SK-N-SH (cell line): ENCODE measurements at regions not wholly inside any gene's neighbourhood (a gene's known extent, or its start where the extent isn't known, plus 50 kb on each side); places are given as distances from the start of the nearest gene placed in this dataset.

Experiments
- CTCF ChIA-PET: fragments of 300-600, 350-600 bp; formaldehyde crosslinking; extraction: SDS; loops from one replicate; lab custom pipeline; 2021; lab: Yijun Ruan, JAX
- POLR2A ChIA-PET: fragments of 350-600 bp; sonication (Branson Sonifier 250); formaldehyde crosslinking; extraction: SDS; loops from one replicate; lab custom pipeline; 2020; ENCODE audit warnings: antibody characterized with exemption, inconsistent platforms; lab: Yijun Ruan, JAX
- DNase-seq: peaks from one replicate; pipeline ENCODE4 v3.0.0; 2012
- H2AFZ ChIP-seq: fragments of 200-600 bp; sonication (generic); 2 replicates; pipeline ENCODE4 v1.8.1; 2016; ENCODE audit warnings: antibody characterized with exemption, mild to moderate bottlenecking, low read depth
- H3F3A ChIP-seq: fragments of 200-600 bp; sonication (generic); replicated peaks from 2 replicates; pipeline ENCODE3; 2016; ENCODE audit warnings: antibody characterized with exemption, mild to moderate bottlenecking; ENCODE audit not compliant: insufficient read depth
- H3K27ac ChIP-seq, 2 experiments: fragments of 200-500 bp in 1 of 2; fragments of 200-600 bp in 1 of 2; sonication (Bioruptor generic) in 1 of 2; sonication (generic), shearing (Covaris generic) in 1 of 2; 2 replicates each; pipeline versions ENCODE4 v1.5.1 to v1.6.1; 2014 to 2016; ENCODE audit warnings: low read depth in 2 of 2, inconsistent platforms in 1 of 2, low read length in 1 of 2, mild to moderate bottlenecking in 1 of 2, mixed read lengths in 1 of 2
- H3K27me3 ChIP-seq: fragments of 200-600 bp; sonication (generic), shearing (Covaris generic); 2 replicates; pipeline ENCODE4 v1.6.1; 2016; ENCODE audit warnings: mixed run types; ENCODE audit not compliant: insufficient read depth
- H3K36me3 ChIP-seq, 2 experiments: fragments of 200-500 bp in 1 of 2; fragments of 200-600 bp in 1 of 2; sonication (Bioruptor generic) in 1 of 2; sonication (generic) in 1 of 2; replicated peaks in 1 of 2; 2 replicates each; pipeline versions ENCODE3 to v1.5.1; 2014 to 2016; ENCODE audit warnings: low read length in 1 of 2, mild to moderate bottlenecking in 1 of 2; ENCODE audit not compliant: insufficient read depth in 2 of 2, control insufficient read depth in 1 of 2
- H3K4me1 ChIP-seq, 2 experiments: fragments of 200-500 bp in 1 of 2; fragments of 200-600 bp in 1 of 2; sonication (Bioruptor generic) in 1 of 2; sonication (generic), shearing (Covaris generic) in 1 of 2; 2 replicates each; pipeline versions ENCODE4 v1.5.1 to v1.6.1; 2014 to 2016; ENCODE audit warnings: low read depth in 1 of 2, low read length in 1 of 2, mixed run types in 1 of 2; ENCODE audit not compliant: insufficient read depth in 2 of 2, control insufficient read depth in 1 of 2
- H3K4me2 ChIP-seq: fragments of 200-600 bp; sonication (generic), shearing (Covaris generic); 2 replicates; pipeline ENCODE4 v1.6.1; 2017; ENCODE audit warnings: mixed run types
- H3K4me3 ChIP-seq, 2 experiments: fragments of 200-500 bp in 1 of 2; fragments of 200-600 bp in 1 of 2; sonication (Bioruptor generic) in 1 of 2; sonication (generic), shearing (Covaris generic) in 1 of 2; 2 replicates each; pipeline versions ENCODE4 v1.5.1 to v1.8.1; 2014 to 2016; ENCODE audit warnings: low read depth in 2 of 2, inconsistent platforms in 1 of 2, low read length in 1 of 2, mild to moderate bottlenecking in 1 of 2, mixed read lengths in 1 of 2, moderate library complexity in 1 of 2
- H3K79me2 ChIP-seq: fragments of 200-600 bp; sonication (generic); 2 replicates; pipeline ENCODE4 v1.8.1; 2017; ENCODE audit warnings: mild to moderate bottlenecking; ENCODE audit not compliant: insufficient read depth
- H3K9ac ChIP-seq: fragments of 200-600 bp; sonication (generic); 2 replicates; pipeline ENCODE4 v1.6.1; 2017; ENCODE audit warnings: mixed run types
- H3K9me2 ChIP-seq: fragments of 200-600 bp; sonication (generic); 2 replicates; pipeline ENCODE4 v1.6.1; 2017; ENCODE audit warnings: mixed run types
- H3K9me3 ChIP-seq: fragments of 200-600 bp; sonication (generic); 2 replicates; pipeline ENCODE4 v1.6.1; 2017; ENCODE audit warnings: mixed run types, mild to moderate bottlenecking, moderate library complexity
- H4K20me1 ChIP-seq: fragments of 200-600 bp; sonication (generic); 2 replicates; pipeline ENCODE4 v1.6.1; 2017; ENCODE audit warnings: mild to moderate bottlenecking, mixed run types; ENCODE audit not compliant: insufficient read depth
- ELF1 ChIP-seq: IDR thresholded peaks from 2 replicates; pipeline ENCODE4 v1.4.0; 2012
- EP300 ChIP-seq, 2 experiments: IDR thresholded peaks; 2 replicates each; pipeline versions ENCODE4 v1.4.0 to v1.6.1; 2012; ENCODE audit warnings: borderline replicate concordance in 1 of 2, low read depth in 1 of 2, low read length in 1 of 2
- EZH2phosphoT487 ChIP-seq: fragments of 200-600 bp; sonication (generic); IDR thresholded peaks from 2 replicates; pipeline ENCODE4 v1.6.1; 2017; ENCODE audit warnings: low read depth, mixed run types, mild to moderate bottlenecking, antibody characterized with exemption, moderate library complexity, borderline replicate concordance
- FOSL2 ChIP-seq: IDR thresholded peaks from 2 replicates; pipeline ENCODE4 v1.4.0; 2012; ENCODE audit warnings: low read depth, mild to moderate bottlenecking, moderate library complexity, borderline replicate concordance
- FOXM1 ChIP-seq: IDR thresholded peaks from 2 replicates; pipeline ENCODE4 v1.4.0; 2012; ENCODE audit warnings: low read depth, mild to moderate bottlenecking
- GABPA ChIP-seq: IDR thresholded peaks from 2 replicates; pipeline ENCODE4 v1.4.0; 2012; ENCODE audit warnings: low read depth, mild to moderate bottlenecking
- GATA2 ChIP-seq: sonication (generic); formaldehyde crosslinking; IDR thresholded peaks from 2 replicates; pipeline ENCODE4 v1.5.0; 2020; ENCODE audit warnings: mild to moderate bottlenecking, missing genetic modification reagents
- JUND ChIP-seq: IDR thresholded peaks from 2 replicates; pipeline ENCODE4 v1.4.0; 2012
- MEF2A ChIP-seq: IDR thresholded peaks from 2 replicates; pipeline ENCODE4 v1.4.0; 2012; ENCODE audit warnings: low read depth, borderline replicate concordance
- MXI1 ChIP-seq: IDR thresholded peaks from 2 replicates; pipeline ENCODE4 v1.6.1; 2012; ENCODE audit warnings: mild to moderate bottlenecking, low read depth, low read length, improper control_type of control experiment
- POLR2AphosphoS5 ChIP-seq: IDR thresholded peaks from 2 replicates; pipeline ENCODE4 v1.6.1; 2012; ENCODE audit warnings: low read depth, low read length
- RAD21 ChIP-seq: IDR thresholded peaks from 2 replicates; pipeline ENCODE4 v1.6.1; 2012; ENCODE audit warnings: mild to moderate bottlenecking, low read length
- RCOR1 ChIP-seq: fragments of 150-350 bp; IDR thresholded peaks from 2 replicates; pipeline ENCODE4 v1.6.1; 2017; ENCODE audit warnings: antibody characterized with exemption, low read length
- RFX5 ChIP-seq: IDR thresholded peaks from 2 replicates; pipeline ENCODE4 v1.6.1; 2012; ENCODE audit warnings: mild to moderate bottlenecking, improper control_type of control experiment, low read length
- SIN3A ChIP-seq: IDR thresholded peaks from 2 replicates; pipeline ENCODE4 v1.6.1; 2012; ENCODE audit warnings: low read depth, mild to moderate bottlenecking, low read length, moderate library complexity, borderline replicate concordance
- SMC3 ChIP-seq: IDR thresholded peaks from 2 replicates; pipeline ENCODE4 v1.6.1; 2012; ENCODE audit warnings: low read depth, low read length, improper control_type of control experiment
- TAF1 ChIP-seq: IDR thresholded peaks from 2 replicates; pipeline ENCODE4 v1.6.1; 2012; ENCODE audit warnings: low read depth, mild to moderate bottlenecking, low read length, moderate library complexity, borderline replicate concordance
- TEAD4 ChIP-seq: IDR thresholded peaks from 2 replicates; pipeline ENCODE4 v1.4.0; 2012; ENCODE audit warnings: mild to moderate bottlenecking, borderline replicate concordance; ENCODE audit not compliant: insufficient read depth
- WGBS: methylation state at CpG from one replicate; pipeline ENCODE4 v1.1.6; 2017; ENCODE audit warnings: low lambda C conversion rate; 5-methylcytosine and 5-hydroxymethylcytosine counted together
- TF ChIP-seq, protein P1 (sequence below): fragments of 150-350 bp; IDR thresholded peaks from 2 replicates; pipeline ENCODE4 v1.6.1; 2017; ENCODE audit warnings: antibody characterized with exemption, low read length, low read depth, borderline replicate concordance
- TF ChIP-seq, protein P2 (sequence below): fragments of 150-350 bp; IDR thresholded peaks from 2 replicates; pipeline ENCODE4 v1.6.1; 2016; ENCODE audit warnings: mild to moderate bottlenecking, low read depth, low read length
- TF ChIP-seq, protein P3 (sequence below): fragments of 200-600 bp; sonication (generic); IDR thresholded peaks from 2 replicates; pipeline ENCODE4 v1.6.1; 2017; ENCODE audit warnings: antibody characterized with exemption, mild to moderate bottlenecking, moderate library complexity
- TF ChIP-seq, protein P4 (sequence below): IDR thresholded peaks from 2 replicates; pipeline ENCODE4; 2012
- TF ChIP-seq, protein P5 (sequence below): IDR thresholded peaks from 2 replicates; pipeline ENCODE4 v1.4.0; 2012; ENCODE audit warnings: low read depth
- TF ChIP-seq, protein P6 (sequence below): IDR thresholded peaks from 2 replicates; pipeline ENCODE4 v1.4.0; 2012; ENCODE audit warnings: low read depth, borderline replicate concordance

DNA sequence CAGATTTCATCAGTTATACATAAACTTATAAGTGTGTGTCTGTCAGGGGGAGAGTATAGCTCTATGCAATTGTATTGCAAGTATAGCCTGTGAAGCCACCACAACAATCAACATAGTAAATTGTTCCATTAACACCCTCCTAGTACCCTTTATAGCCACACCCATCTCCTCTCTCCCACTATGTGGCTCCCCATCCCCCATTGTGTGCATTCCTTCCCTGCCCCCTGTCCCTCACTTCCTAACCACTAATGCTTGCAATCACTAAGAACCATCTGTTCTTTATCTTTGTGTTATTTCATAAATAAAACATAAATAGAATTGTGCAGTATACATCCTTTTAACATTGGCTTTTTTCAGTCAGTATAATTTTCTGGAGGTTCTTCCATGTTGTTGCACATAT, 83.1 kb upstream of the SLC5A12 start:
- Histone ChIP-seq H4K20me1 (no peaks in the 10 kb centered on the region), H3K79me2 (no peaks in the 10 kb centered on the region), H3K9ac (no peak overlapping the region), H3F3A (no peaks in the 10 kb centered on the region), H3K4me3 (no peak overlapping the region), H3K4me2 (no peak overlapping the region), H3K4me1 (no peaks in the 10 kb centered on the region; a peak in 1 of 4 replicates), H3K36me3 (no peaks in the 10 kb centered on the region), H3K27me3 (no peaks in the 10 kb centered on the region), H3K9me2 (no peaks in the 10 kb centered on the region), H3K27ac (no peak overlapping the region), H2AFZ (no peak overlapping the region), H3K9me3 (no peaks in the 10 kb centered on the region)
- no peak for DNase-seq
- ChIA-PET CTCF (no interaction called here), POLR2A (no interaction called here)
- no peak for TF ChIP-seq EZH2phosphoT487

DNA sequence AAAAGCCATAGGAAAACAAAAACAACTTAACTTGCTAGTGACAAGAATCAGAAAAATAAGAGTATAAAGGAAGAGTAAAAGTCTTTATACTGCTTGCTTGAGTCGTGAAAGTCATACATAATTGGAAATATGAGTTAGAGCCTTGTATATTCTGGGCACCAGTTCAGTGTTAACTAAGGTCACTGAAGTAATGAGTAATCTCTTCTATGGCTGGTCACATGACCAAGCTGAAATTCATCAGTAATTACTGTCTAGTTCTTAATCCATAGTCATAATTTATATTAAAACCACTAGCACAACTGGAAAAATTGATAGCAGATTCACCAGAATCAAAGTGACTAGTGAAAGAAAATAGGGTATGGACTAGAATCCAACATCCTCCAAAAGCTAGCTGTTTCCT, 84.4 kb upstream of the SLC5A12 start:
- Histone ChIP-seq H3F3A (no peaks in the 10 kb centered on the region), H3K9me3 (no peaks in the 10 kb centered on the region), H3K4me3 (no peak overlapping the region), H3K9me2 (no peaks in the 10 kb centered on the region), H3K27ac (peak overlapping the region; percentile 53 to 60; a peak in 2 of 4 replicates), H3K27me3 (no peaks in the 10 kb centered on the region), H2AFZ (no peak overlapping the region), H4K20me1 (no peaks in the 10 kb centered on the region), H3K4me2 (no peak overlapping the region), H3K9ac (no peak overlapping the region), H3K36me3 (no peaks in the 10 kb centered on the region)
- CTCF ChIA-PET, result interaction anchor here (0.9 to 1.2 kb wide), 2 partner anchors 13 to 21 kb away, joined by 3 to 5 read pairs; no protein-coding TSS in a partner anchor
- WGBS, result 26% methylated on average over 1 of the region's 1 CpG
- no peak for DNase-seq
- no peak for TF ChIP-seq SMC3
- TF ChIP-seq, protein P1, sequence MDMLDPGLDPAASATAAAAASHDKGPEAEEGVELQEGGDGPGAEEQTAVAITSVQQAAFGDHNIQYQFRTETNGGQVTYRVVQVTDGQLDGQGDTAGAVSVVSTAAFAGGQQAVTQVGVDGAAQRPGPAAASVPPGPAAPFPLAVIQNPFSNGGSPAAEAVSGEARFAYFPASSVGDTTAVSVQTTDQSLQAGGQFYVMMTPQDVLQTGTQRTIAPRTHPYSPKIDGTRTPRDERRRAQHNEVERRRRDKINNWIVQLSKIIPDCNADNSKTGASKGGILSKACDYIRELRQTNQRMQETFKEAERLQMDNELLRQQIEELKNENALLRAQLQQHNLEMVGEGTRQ, result no peak
- no peak for TF ChIP-seq ELF1
- no peak for TF ChIP-seq JUND
- no peak for TF ChIP-seq FOXM1
- TF ChIP-seq TAF1, result no peak
- TF ChIP-seq MXI1, result no peak
- TF ChIP-seq, protein P2, sequence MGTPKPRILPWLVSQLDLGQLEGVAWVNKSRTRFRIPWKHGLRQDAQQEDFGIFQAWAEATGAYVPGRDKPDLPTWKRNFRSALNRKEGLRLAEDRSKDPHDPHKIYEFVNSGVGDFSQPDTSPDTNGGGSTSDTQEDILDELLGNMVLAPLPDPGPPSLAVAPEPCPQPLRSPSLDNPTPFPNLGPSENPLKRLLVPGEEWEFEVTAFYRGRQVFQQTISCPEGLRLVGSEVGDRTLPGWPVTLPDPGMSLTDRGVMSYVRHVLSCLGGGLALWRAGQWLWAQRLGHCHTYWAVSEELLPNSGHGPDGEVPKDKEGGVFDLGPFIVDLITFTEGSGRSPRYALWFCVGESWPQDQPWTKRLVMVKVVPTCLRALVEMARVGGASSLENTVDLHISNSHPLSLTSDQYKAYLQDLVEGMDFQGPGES, result no peak
- TF ChIP-seq, protein P3, sequence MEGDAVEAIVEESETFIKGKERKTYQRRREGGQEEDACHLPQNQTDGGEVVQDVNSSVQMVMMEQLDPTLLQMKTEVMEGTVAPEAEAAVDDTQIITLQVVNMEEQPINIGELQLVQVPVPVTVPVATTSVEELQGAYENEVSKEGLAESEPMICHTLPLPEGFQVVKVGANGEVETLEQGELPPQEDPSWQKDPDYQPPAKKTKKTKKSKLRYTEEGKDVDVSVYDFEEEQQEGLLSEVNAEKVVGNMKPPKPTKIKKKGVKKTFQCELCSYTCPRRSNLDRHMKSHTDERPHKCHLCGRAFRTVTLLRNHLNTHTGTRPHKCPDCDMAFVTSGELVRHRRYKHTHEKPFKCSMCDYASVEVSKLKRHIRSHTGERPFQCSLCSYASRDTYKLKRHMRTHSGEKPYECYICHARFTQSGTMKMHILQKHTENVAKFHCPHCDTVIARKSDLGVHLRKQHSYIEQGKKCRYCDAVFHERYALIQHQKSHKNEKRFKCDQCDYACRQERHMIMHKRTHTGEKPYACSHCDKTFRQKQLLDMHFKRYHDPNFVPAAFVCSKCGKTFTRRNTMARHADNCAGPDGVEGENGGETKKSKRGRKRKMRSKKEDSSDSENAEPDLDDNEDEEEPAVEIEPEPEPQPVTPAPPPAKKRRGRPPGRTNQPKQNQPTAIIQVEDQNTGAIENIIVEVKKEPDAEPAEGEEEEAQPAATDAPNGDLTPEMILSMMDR, result no peak
- no peak for TF ChIP-seq RAD21
- no peak for TF ChIP-seq RFX5
- peak in 1 of 2 experiments; percentile 20; a peak in 2 of 4 replicates for TF ChIP-seq EP300 (IDR thresholded peaks at IDR 0.05; ENCODE audit: borderline replicate concordance in 1 of 2, low read depth in 1 of 2, low read length in 1 of 2)
- TF ChIP-seq MEF2A, result no peak
- no peak for TF ChIP-seq RCOR1
- no peak for TF ChIP-seq GABPA
- TF ChIP-seq SIN3A, result no peak
- TF ChIP-seq TEAD4, result no peak
- TF ChIP-seq, protein P4, sequence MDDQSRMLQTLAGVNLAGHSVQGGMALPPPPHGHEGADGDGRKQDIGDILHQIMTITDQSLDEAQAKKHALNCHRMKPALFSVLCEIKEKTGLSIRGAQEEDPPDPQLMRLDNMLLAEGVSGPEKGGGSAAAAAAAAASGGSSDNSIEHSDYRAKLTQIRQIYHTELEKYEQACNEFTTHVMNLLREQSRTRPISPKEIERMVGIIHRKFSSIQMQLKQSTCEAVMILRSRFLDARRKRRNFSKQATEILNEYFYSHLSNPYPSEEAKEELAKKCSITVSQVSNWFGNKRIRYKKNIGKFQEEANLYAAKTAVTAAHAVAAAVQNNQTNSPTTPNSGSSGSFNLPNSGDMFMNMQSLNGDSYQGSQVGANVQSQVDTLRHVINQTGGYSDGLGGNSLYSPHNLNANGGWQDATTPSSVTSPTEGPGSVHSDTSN, result peak; percentile 39; the same call in 1 of the 2 replicates
- TF ChIP-seq, protein P5, sequence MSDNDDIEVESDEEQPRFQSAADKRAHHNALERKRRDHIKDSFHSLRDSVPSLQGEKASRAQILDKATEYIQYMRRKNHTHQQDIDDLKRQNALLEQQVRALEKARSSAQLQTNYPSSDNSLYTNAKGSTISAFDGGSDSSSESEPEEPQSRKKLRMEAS, result no peak
- TF ChIP-seq, protein P6, sequence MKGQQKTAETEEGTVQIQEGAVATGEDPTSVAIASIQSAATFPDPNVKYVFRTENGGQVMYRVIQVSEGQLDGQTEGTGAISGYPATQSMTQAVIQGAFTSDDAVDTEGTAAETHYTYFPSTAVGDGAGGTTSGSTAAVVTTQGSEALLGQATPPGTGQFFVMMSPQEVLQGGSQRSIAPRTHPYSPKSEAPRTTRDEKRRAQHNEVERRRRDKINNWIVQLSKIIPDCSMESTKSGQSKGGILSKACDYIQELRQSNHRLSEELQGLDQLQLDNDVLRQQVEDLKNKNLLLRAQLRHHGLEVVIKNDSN, result peak; percentile 80; the same call in 1 of the 2 replicates
- no peak for TF ChIP-seq FOSL2
- no peak for TF ChIP-seq POLR2AphosphoS5
- no peak for TF ChIP-seq GATA2 (CRISPR knock-in tag)
- TF ChIP-seq, all 33 proteins: peak for 3
- POLR2A ChIA-PET, result no interaction called here
- Histone ChIP-seq H3K4me1 (no peaks in the 10 kb centered on the region; a peak in 1 of 4 replicates), H3K79me2 (no peaks in the 10 kb centered on the region)
